HG03280 (cell line): ENCODE measurements at regions not wholly inside any gene's neighbourhood (a gene's known extent, or its start where the extent isn't known, plus 50 kb on each side); places are given as distances from the start of the nearest gene placed in this dataset.

ENCODE experiments used
- ATAC-seq: cut with Tn5 transposase; IDR thresholded peaks from one replicate; pipeline ENCODE4 v1.9.1; 2021; ENCODE audit warnings: mild to moderate bottlenecking, moderate library complexity; ENCODE audit not compliant: unreplicated experiment

- ATAC-seq: no peak
These were observed 374.8 kb upstream of the MYT1L start for GRCh38 chr2:2705871-2706270.

GRCh38 chr2:2704428-2705090, 373.5 kb upstream of the MYT1L start:
- no peak for ATAC-seq

GRCh38 chr2:2703762-2704427, 372.8 kb upstream of the MYT1L start:
- ATAC-seq: no peak

- no peak for ATAC-seq
These were observed 372.1 kb upstream of the MYT1L start for GRCh38 chr2:2703172-2703571.

GRCh38 chr2:2702385-2702784, 371.3 kb upstream of the MYT1L start:
- ATAC-seq: no peak

GRCh38 chr2:2701813-2702212, 370.7 kb upstream of the MYT1L start:
- ATAC-seq: no peak

GRCh38 chr2:2701176-2701781, 370.2 kb upstream of the MYT1L start:
- no peak for ATAC-seq

- no peak for ATAC-seq
These were observed 368.0 kb upstream of the MYT1L start for GRCh38 chr2:2699121-2699505.

- no peak for ATAC-seq
These were observed 367.4 kb upstream of the MYT1L start for GRCh38 chr2:2698182-2699120.

GRCh38 chr2:2696733-2697455, 365.8 kb upstream of the MYT1L start:
- ATAC-seq: no peak

GRCh38 chr2:2696325-2696724, 365.2 kb upstream of the MYT1L start:
- no peak for ATAC-seq

- ATAC-seq: no peak
These were observed 363.7 kb upstream of the MYT1L start for GRCh38 chr2:2694746-2695145.

- ATAC-seq: no peak
These were observed 361.7 kb upstream of the MYT1L start for GRCh38 chr2:2692599-2693389.

- ATAC-seq: no peak
These were observed 360.3 kb upstream of the MYT1L start for GRCh38 chr2:2691419-2691818.

- no peak for ATAC-seq
These were observed 359.9 kb upstream of the MYT1L start for GRCh38 chr2:2690985-2691384.

- ATAC-seq: no peak
These were observed 358.2 kb upstream of the MYT1L start for GRCh38 chr2:2689306-2689705.

GRCh38 chr2:2688254-2688653, 357.2 kb upstream of the MYT1L start:
- no peak for ATAC-seq

GRCh38 chr2:2687745-2688144, 356.7 kb upstream of the MYT1L start:
- no peak for ATAC-seq

- no peak for ATAC-seq
These were observed 355.1 kb upstream of the MYT1L start for GRCh38 chr2:2686222-2686621.
